Body of pancreas (tissue), 4 donors: ENCODE measurements at regions not wholly inside any gene's neighbourhood (a gene's known extent, or its start where the extent isn't known, plus 50 kb on each side); places are given as distances from the start of the nearest gene placed in this dataset.

Source experiments
- POLR2A ChIP-seq, 3 donors: fragments of 450-650 bp; IDR thresholded peaks; one replicate each; pipeline ENCODE4 v1.6.1; 2016; ENCODE audit warnings: antibody characterized with exemption in 3 of 3, mild to moderate bottlenecking in 2 of 3
- TF ChIP-seq, protein P1 (sequence below), 7 experiments: fragments of 450-650 bp in 4 of 7; fragments of 200-600 bp in 3 of 7; sonication (generic) in 3 of 7; IDR thresholded peaks; one replicate each; pipeline ENCODE4 v1.5.1; 2016 to 2019; ENCODE audit warnings: antibody characterized with exemption in 7 of 7

DNA sequence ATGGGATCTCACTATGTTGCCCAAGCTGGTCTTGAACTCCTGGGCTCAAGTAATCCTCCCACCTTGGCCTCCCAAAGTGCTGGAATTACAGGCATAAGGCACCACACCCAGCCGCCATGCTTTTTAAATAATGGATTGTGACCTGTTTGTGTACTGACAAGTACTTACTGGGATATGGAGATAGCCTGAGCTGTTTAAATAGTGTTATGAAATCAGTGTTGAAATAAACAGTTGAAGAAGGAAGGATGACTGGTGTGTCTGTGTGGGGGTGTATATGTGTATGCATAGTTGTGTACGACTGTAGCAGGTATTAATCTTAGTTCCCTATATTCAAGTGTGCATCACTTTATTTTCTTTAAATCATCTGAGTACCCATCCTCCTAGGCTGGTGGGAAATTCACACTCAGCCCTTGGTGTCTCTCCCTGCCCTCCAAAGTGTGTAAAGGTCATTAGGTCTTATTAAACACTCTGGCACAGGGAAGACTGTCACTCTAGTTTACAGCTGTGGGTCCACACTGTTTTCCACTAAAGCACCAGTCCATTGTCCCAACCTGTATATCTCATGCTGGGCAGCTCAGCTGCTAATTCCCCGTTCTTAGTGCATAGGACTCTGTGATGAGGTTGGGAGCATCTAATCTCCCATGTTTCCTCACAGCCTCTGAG, 91.0 kb downstream of the SNX18 start:
- TF ChIP-seq, protein P1, sequence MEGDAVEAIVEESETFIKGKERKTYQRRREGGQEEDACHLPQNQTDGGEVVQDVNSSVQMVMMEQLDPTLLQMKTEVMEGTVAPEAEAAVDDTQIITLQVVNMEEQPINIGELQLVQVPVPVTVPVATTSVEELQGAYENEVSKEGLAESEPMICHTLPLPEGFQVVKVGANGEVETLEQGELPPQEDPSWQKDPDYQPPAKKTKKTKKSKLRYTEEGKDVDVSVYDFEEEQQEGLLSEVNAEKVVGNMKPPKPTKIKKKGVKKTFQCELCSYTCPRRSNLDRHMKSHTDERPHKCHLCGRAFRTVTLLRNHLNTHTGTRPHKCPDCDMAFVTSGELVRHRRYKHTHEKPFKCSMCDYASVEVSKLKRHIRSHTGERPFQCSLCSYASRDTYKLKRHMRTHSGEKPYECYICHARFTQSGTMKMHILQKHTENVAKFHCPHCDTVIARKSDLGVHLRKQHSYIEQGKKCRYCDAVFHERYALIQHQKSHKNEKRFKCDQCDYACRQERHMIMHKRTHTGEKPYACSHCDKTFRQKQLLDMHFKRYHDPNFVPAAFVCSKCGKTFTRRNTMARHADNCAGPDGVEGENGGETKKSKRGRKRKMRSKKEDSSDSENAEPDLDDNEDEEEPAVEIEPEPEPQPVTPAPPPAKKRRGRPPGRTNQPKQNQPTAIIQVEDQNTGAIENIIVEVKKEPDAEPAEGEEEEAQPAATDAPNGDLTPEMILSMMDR (IDR thresholded peaks at IDR 0.05), result no peak
- TF ChIP-seq POLR2A (IDR thresholded peaks at IDR 0.05), result no peak
